Testis (tissue), 2 donors: ENCODE measurements at regions not wholly inside any gene's neighbourhood (a gene's known extent, or its start where the extent isn't known, plus 50 kb on each side); places are given as distances from the start of the nearest gene placed in this dataset.

Experiments used
- POLR2A ChIP-seq: fragments of 450-650 bp; IDR thresholded peaks from one replicate; pipeline ENCODE4 v1.6.1; 2017; ENCODE audit warnings: antibody characterized with exemption, mild to moderate bottlenecking, moderate library complexity
- TF ChIP-seq, protein P1 (sequence below), 3 experiments: fragments of 450-650 bp in 2 of 3; fragments of 200-600 bp in 1 of 3; sonication (generic) in 1 of 3; IDR thresholded peaks; one replicate each; pipeline ENCODE4 v1.5.1; 2016 to 2019; ENCODE audit warnings: antibody characterized with exemption in 3 of 3, mild to moderate bottlenecking in 2 of 3, moderate library complexity in 1 of 3

DNA sequence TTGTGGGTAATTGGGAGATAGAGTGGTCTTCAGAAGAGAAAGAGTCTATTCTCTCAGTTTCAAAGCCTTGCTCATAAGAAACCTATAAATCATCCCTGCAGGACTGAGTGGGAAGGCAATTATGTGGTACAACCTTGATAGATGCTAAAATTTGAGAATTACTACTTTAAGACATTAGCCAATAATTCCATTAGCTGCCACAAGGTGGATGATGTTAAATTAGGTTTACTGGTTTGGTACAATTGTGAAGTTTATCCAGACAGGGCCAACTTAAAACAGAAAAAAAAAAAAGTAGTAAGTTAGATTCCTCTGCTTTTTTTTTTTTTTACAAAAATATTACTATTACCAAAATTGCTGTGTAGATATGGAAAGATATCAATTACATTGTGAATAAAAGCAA lies 73.2 kb upstream of the AMOT start:
- TF ChIP-seq, protein P1, sequence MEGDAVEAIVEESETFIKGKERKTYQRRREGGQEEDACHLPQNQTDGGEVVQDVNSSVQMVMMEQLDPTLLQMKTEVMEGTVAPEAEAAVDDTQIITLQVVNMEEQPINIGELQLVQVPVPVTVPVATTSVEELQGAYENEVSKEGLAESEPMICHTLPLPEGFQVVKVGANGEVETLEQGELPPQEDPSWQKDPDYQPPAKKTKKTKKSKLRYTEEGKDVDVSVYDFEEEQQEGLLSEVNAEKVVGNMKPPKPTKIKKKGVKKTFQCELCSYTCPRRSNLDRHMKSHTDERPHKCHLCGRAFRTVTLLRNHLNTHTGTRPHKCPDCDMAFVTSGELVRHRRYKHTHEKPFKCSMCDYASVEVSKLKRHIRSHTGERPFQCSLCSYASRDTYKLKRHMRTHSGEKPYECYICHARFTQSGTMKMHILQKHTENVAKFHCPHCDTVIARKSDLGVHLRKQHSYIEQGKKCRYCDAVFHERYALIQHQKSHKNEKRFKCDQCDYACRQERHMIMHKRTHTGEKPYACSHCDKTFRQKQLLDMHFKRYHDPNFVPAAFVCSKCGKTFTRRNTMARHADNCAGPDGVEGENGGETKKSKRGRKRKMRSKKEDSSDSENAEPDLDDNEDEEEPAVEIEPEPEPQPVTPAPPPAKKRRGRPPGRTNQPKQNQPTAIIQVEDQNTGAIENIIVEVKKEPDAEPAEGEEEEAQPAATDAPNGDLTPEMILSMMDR (IDR thresholded peaks at IDR 0.05), result no peak
- no peak for TF ChIP-seq POLR2A
